HL-60 (cell line): ENCODE measurements at regions not wholly inside any gene's neighbourhood (a gene's known extent, or its start where the extent isn't known, plus 50 kb on each side); places are given as distances from the start of the nearest gene placed in this dataset.

Experiments used
- DNase-seq, 2 experiments: peaks; one replicate each; pipeline ENCODE4 v3.0.0-alpha.2; 2010 to 2020; ENCODE audit warnings: low read depth in 1 of 2, low spot score in 1 of 2
- H3K27ac ChIP-seq: fragments of 250-450 bp; sonication (Bioruptor Pico); replicated peaks from 2 replicates; pipeline ENCODE4 v1.5.1; 2020; ENCODE audit warnings: mild to moderate bottlenecking, moderate library complexity
- H3K27me3 ChIP-seq: fragments of 250-450 bp; sonication (Bioruptor Pico); 2 replicates; pipeline ENCODE4 v1.5.1; 2021; ENCODE audit warnings: mild to moderate bottlenecking, moderate library complexity; ENCODE audit not compliant: insufficient read depth, poor library complexity, severe bottlenecking
- H3K4me3 ChIP-seq: replicated peaks from 2 replicates; pipeline ENCODE4 v1.5.1; 2011; ENCODE audit warnings: mild to moderate bottlenecking, control low read depth, low read length; ENCODE audit not compliant: insufficient read depth
- GABPA ChIP-seq: IDR thresholded peaks from 2 replicates; pipeline ENCODE4 v1.6.1; 2012; ENCODE audit warnings: low read depth
- POLR2AphosphoS5 ChIP-seq: IDR thresholded peaks from 2 replicates; pipeline ENCODE4 v1.6.1; 2012; ENCODE audit warnings: low read depth
- SPI1 ChIP-seq: IDR thresholded peaks from 2 replicates; pipeline ENCODE4 v1.6.1; 2012; ENCODE audit warnings: low read depth, mild to moderate bottlenecking, borderline replicate concordance
- TF ChIP-seq, protein P1 (sequence below): IDR thresholded peaks from 2 replicates; pipeline ENCODE4 v1.6.1; 2012; ENCODE audit warnings: low read depth; ENCODE audit not compliant: insufficient replicate concordance
- TF ChIP-seq, protein P2 (sequence below): IDR thresholded peaks from one replicate; pipeline ENCODE4 v1.5.1; 2011; ENCODE audit warnings: low read length, control low read depth, inconsistent platforms; ENCODE audit not compliant: insufficient read depth

DNA sequence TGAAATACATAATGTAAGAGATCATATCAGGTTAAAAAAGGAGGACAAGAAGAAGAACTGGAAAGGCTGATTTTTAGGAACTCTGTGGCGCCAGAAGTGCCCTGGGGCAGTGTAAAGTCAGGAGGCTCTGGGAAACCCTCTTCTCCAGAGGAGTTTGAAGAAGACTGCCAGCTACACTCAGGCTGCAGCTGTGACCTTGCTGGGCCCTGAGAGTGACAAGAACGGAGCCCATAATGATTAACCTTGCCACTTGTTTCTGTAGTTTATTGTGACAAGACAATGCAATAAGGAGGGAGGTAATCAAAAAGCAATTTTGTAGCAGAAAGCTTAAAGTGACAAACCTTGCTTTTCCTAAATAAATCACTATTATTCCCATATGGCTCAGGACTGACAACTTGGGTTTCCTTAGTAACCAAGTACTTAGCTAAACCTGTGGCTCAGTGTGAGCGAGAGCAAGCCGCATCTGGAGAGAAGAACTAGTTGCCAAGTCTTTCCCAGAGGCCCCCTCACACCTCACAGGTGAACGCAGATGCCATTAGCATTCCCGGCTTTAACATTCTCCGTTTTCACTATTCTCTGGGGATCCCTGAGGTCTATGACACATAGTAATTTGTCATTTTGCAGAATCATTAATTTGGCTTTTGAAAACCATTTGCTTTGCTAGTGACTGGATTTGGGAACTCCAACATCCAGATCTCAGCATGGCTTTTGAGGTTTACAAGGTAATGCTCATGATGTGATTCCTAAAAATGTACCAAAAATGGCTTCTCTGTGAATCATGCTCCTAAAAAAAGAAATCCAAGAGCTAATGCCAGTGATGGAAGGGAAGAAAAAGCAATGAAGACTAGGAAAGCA is 115.9 kb downstream of the OMA1 start:
- H3K27ac ChIP-seq: no peak overlapping the region
- TF ChIP-seq, protein P1, sequence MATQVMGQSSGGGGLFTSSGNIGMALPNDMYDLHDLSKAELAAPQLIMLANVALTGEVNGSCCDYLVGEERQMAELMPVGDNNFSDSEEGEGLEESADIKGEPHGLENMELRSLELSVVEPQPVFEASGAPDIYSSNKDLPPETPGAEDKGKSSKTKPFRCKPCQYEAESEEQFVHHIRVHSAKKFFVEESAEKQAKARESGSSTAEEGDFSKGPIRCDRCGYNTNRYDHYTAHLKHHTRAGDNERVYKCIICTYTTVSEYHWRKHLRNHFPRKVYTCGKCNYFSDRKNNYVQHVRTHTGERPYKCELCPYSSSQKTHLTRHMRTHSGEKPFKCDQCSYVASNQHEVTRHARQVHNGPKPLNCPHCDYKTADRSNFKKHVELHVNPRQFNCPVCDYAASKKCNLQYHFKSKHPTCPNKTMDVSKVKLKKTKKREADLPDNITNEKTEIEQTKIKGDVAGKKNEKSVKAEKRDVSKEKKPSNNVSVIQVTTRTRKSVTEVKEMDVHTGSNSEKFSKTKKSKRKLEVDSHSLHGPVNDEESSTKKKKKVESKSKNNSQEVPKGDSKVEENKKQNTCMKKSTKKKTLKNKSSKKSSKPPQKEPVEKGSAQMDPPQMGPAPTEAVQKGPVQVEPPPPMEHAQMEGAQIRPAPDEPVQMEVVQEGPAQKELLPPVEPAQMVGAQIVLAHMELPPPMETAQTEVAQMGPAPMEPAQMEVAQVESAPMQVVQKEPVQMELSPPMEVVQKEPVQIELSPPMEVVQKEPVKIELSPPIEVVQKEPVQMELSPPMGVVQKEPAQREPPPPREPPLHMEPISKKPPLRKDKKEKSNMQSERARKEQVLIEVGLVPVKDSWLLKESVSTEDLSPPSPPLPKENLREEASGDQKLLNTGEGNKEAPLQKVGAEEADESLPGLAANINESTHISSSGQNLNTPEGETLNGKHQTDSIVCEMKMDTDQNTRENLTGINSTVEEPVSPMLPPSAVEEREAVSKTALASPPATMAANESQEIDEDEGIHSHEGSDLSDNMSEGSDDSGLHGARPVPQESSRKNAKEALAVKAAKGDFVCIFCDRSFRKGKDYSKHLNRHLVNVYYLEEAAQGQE: no peak
- TF ChIP-seq POLR2AphosphoS5 (no peak), SPI1 (no peak), GABPA (no peak)
- TF ChIP-seq, protein P2, sequence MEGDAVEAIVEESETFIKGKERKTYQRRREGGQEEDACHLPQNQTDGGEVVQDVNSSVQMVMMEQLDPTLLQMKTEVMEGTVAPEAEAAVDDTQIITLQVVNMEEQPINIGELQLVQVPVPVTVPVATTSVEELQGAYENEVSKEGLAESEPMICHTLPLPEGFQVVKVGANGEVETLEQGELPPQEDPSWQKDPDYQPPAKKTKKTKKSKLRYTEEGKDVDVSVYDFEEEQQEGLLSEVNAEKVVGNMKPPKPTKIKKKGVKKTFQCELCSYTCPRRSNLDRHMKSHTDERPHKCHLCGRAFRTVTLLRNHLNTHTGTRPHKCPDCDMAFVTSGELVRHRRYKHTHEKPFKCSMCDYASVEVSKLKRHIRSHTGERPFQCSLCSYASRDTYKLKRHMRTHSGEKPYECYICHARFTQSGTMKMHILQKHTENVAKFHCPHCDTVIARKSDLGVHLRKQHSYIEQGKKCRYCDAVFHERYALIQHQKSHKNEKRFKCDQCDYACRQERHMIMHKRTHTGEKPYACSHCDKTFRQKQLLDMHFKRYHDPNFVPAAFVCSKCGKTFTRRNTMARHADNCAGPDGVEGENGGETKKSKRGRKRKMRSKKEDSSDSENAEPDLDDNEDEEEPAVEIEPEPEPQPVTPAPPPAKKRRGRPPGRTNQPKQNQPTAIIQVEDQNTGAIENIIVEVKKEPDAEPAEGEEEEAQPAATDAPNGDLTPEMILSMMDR: no peak
- no peaks in the 10 kb centered on the region for H3K27me3 ChIP-seq
- H3K4me3 ChIP-seq: no peak overlapping the region
- no peak for DNase-seq

DNA sequence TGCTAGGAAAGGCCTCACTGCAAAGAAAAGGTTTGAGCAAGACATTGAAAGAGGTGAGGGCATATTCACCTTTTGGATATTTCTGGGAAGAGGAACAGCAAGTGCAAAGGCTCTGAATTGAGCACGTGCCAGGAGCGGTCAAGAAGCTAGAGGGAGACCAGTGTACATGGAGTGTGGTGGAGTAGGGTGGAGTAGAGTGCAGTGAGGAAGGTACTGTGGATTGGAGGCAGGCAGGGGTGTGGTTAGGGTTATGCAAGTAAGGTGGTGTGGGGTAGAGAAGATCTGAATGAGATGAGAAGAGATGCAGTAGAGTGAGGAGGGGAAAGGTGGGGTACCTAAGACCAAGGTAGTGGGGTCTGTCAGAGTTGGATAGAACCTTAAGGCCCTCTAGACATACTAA is 119.6 kb downstream of the OMA1 start:
- Histone ChIP-seq H3K27me3 (no peaks in the 10 kb centered on the region), H3K27ac (no peak overlapping the region), H3K4me3 (no peak overlapping the region)
- no peak for TF ChIP-seq GABPA
- TF ChIP-seq SPI1: no peak
- no peak for TF ChIP-seq POLR2AphosphoS5
- TF ChIP-seq, protein P1: no peak
- no peak for DNase-seq

DNA sequence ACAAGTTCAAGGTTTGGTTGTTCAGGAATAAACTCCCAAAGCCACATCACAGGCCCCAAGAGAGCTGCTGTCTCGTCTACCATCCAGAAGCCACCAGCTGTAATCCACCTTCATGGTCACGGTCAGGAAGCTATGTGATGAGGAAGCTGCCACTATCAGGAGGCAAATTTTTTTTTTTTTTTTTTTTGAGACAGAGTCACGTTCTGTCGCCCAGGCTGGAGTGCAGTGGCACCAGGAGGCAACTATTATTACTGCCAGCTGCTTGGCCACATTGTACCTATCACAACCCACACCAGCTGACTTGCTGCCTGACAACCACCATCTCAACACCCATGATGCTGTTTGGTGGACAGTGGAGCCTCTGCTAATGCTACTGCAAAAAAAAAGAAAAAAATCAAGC is 124.1 kb downstream of the OMA1 start:
- TF ChIP-seq, protein P2: no peak
- no peak for TF ChIP-seq SPI1
- no peak for TF ChIP-seq POLR2AphosphoS5
- TF ChIP-seq, protein P1: no peak
- TF ChIP-seq GABPA: no peak
- DNase-seq: no peak
- H3K27ac ChIP-seq: no peak overlapping the region

More for the DNA sequence above, 124.1 kb downstream of the OMA1 start:
- Histone ChIP-seq H3K27me3 (no peaks in the 10 kb centered on the region), H3K4me3 (no peak overlapping the region)
